ENCODE measurements at regions not wholly inside any gene's neighbourhood (a gene's known extent, or its start where the extent isn't known, plus 50 kb on each side); places are given as distances from the start of the nearest gene placed in this dataset.

DNA sequence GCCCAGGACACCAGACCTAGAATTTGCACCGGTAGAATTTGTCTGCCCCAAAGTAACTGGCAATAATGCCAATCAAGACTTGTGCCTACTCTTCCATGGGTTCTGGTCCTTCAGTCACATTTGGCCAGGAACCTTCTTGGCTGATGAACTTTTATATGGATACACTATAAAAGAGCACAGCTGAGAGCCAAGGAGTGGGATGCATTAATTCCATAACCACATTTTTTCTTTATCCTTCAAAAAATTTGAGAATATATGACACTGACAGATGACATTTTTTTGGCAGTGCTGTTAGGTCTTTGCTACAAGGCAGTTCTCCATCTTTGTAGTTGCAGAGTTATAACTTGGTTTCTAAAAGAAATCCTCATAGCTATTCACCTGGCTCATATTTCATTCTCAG lies 129.2 kb upstream of the HDAC9 start:
- DNase-seq: no peak

DNA sequence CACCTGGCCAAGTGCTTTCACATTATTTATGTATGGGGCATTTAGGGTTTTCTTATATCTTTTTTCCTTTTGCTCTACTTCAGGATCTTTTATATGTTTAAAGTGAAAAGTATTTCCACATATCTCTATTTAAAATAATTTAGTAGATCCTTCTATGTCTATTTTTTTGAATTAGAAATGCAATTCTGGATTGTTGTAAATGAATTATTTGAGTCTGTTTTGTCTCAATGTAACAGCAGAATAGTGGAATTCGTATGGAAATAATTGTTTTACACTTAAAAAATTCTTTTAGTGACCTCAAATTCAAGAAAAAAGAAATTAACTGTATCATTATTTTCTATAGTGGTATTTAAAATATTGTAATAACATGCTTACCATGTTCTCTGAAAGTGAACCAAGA lies 126.5 kb upstream of the HDAC9 start:
- DNase-seq: no peak

DNA sequence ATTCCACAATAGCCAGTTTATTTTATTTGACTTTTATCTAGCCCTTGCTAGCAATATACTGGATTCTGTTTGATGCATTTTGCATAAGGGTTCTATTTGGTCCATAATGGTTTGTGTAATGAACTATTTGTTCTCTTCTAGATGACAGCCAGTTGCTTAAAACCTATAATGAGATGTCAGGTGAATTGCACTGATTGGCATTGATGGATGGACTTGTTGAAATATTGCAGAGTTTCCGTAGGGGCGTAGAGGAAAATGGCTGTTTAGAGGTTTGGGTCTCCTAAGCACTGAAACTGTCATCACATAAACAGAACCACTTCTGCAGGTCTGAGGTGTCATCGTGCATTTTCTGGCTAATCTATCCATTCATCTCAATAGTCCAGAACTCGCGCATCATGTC lies 124.9 kb upstream of the HDAC9 start:
- no peak for DNase-seq

DNA sequence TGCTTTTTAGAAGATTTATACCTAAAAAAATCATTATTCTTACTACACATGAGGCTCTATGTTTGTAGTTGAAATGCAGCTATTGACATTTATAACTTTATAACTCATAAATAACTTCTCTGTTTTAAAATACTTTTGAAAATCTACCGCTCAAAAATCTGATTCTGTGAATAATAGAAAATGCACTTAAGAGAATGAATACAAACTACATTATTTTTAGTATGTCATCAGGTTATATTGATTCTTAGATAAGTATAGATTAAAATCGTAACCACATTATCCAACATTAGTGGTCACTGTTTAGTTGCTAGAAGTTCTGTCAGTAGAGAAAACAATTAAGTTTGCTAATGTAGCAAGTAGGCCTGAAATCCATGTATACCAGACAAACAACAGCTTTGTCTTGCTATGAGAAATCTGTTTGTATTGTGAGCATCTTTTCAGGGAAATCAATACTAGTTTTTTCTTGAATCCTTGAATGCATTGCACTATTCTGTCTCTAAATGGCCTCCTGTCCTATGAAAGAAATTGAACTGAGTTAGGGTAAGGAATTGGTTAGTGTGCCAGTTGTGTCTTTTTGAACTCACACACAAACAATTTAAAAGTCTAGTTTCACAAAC lies 116.5 kb upstream of the HDAC9 start:
- no peak for DNase-seq

DNA sequence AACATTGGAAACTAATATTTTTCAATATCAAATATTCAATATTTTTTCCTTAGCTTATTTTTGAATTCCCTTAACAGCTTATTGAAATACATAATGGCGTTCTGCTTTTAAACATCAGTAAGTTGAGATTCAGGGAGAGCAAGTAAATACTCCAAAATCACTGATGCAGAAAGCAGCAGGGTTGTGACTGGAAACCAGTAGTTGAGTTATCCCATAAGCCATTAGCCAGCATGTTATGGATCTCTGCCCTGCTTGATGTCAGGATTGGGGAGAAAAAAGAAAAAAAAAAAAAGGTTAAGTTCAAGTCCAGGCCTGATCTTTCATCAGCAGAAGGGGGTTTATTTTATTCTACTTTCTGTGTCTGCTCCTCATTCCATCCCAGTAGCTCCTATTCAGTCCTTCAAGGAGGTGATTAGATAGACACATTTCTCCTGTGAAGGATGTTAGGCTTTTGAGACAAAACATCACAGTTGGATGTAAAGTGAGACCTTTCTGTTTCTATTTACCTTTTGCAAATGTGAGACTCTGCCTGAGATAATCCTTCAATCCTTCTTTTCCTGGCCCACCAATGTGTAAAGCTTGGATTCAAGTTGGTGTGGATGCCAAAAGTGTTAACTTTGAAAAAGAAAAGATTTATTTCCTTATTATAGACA lies 110.9 kb upstream of the HDAC9 start:
- no peak for DNase-seq

DNA sequence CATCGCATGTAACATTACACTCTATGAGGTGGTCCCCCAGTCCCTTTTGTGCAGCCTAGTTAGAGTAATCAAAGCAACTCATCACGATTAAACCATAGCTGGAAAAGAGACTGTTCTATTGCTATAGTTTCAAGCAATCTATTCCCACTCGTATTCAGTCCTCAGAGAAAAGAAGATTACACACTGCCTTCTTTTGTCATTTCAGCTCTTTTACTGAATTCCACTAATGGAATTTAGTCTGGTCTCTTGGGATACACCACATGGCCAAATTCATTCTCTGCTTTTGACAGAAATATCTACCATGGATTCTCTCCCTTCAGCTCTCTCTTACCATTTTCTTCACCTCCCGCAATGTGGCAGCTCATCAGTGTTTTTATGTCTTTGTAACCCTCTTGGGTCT lies 108.9 kb upstream of the HDAC9 start:
- DNase-seq: no peak

DNA sequence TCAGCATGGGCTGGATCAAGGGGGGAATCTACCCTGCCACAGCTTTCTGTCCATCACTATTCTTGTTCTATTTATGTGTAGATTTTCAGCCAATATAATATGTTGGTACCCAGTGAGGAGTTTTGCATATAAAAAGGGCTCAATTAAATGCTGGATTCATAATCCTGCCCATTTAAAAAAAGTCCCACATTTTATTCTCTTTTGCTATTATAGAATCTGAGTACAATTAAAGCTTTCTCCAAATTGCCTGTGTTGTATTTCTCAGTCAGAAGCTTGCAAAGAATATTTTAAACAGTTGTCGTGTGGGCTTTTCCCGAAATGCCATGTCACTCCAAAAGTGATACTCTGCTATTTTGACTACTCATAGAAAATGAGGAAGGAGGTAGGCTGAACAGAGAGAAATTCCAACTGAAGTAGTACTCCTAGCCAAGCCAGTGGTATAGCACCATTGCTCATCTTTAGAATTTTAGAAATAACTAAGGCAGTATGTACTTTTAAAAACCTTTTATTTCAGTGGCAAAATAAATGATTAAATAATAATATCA lies 108.3 kb upstream of the HDAC9 start:
- DNase-seq: no peak

DNA sequence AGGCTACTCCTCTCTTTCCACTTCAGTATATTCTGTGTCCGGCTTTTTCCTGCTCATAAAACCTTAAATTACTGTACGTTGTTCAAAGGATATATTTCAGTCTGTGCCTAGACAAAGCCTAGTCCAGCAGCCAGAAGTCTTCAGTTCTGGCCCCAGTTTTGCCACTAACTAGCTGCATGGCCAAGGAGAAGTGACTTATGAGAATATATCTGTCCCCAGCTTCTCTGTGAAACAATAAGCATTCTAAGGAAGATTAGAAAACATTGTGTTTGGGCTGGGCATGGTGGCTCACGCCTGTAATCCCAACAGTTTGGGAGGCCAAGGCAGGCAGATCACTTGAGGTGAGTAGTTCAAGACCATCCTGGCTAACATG lies 105.0 kb upstream of the HDAC9 start:
- no peak for DNase-seq

DNA sequence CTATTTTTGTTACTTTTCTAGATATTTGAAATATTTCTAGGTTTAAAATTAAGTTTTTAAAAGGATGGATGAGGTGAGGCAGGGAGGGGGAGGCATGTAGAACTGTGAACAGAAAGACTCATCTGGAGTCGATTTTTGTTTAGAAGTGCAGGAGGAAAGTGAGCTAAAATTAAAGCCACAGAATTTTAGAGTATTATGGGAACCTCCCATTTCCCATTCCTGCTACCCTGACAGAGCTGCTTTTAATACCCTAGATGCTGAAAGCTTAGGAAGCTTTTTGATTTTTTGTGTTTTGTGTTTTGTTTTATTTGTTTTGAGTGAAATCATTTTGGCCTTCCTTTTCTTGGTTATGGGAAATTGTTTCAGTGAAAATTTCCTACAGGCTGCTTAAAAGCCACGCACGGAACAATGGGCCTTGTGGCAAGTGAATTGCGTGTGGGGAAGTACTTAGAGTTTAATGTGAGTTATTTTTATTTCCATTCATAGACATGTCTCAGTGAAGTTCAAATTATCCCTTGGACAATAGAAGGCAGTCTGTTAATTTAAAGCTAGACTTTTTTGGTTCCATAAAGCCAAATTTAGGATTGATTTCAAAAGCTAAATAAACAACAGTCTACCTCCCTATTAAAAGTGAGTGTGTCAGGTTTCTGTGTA lies 102.0 kb upstream of the HDAC9 start:
- no peak for DNase-seq

DNA sequence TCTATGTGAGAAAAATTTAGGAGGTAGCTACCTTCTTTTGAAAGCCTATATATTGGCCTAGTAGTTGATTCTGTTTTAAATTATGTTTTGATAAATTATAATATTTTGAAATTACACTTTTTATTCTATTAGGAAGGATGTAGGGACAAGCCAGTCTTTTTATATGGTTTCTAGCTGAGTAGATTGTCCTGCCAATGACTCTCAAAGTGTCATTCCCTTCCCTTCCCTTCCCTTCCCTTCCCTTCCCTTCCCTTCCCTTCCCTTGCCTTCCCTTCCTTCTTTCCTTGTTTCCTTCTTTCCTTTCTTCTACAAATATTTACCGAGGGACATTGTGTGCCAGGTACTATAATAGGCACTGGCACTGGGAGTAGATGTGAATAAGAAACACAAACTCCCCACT lies 99.7 kb upstream of the HDAC9 start:
- DNase-seq: no peak

DNA sequence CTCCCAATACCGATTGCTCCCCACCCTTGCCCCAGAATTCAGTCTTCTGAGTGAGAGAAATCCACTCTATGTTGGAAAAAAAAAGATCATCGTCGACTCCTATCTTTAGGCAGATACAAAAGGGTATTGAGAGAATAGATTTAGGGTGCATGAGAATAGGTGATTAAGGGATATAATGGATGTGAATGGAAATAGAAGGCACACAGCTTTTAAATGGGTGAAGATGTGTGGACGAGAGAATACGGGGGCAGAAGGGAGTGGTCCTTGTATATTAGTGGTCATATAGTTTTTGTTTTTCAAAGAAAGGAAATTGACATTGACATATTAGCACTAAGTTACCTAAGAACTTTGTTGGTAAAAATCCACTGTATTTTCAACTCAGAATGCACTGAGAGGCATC lies 98.6 kb upstream of the HDAC9 start:
- no peak for DNase-seq

DNA sequence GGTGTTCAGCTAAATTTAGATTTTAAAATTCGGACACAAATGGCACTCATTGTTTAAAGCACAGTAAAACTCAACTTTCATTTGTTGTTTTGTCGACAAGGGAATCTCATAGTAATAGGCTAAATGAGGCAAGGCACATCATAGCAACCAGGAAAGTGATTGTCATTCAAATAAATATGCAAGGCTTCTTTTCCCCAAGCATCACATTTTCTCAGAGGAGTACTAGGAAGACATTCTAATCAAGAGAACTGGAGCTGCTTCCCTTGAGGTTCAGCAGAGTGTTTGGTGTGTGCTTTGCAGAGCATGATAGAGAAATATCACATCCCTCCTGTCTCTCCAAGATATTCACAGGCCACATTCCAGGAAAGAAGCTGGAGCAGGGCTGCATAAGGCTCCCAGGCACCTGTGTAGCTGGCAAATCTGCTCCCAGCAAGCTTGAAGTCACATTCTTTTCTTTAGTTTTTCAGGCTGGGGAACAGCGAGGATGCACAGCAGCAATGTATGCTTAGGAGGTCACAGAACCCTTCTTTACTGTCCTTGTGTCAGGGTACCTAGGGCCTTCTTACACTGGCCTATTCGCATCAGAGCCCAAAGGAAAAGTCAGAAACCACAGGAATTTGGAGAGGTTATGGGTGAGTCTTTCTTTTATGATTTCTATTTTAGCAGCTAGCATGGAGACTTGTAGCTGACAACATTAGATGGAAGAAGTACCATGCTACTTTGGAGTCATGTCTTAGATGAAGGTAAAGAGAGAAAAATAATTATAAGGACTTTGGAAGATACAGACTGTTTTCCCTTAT lies 95.9 kb upstream of the HDAC9 start:
- no peak for DNase-seq

DNA sequence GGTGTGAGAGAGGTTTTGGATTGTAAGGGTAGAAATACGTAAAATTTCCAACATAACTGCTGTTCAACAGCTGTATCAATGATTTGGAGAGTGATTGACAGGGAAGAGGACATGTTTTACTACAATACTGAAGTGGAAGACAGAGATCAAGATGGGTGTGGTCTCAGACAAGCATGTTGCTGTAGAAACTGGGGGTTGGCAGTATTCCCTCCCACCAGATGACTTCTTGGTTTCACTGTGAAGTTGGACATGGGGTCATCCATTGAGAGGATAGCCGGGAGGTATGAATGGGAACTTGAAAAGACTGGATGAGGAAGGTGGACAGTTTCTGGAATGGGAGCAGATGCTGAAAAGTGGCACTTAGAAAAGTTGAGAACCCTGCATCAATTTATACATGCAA lies 95.3 kb upstream of the HDAC9 start:
- no peak for DNase-seq

DNA sequence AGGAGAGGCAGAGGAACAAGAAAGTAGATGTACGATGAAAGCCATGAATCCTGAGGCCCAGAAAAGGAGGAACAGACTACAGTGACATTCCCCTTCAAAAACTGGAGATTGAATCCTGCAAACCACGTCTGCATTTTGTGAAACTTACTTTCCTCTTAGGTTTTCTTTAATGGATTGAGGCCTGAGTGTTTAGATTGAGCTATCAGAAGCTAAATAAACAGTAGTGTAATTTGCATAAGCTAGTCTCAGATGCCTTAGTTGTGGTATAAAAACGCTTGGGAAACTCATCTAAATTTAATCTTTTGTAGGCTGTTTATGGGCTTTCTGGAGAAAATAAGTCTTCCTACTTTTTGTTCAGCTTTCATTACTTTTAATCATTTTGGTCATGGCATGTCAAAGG lies 94.8 kb upstream of the HDAC9 start:
- DNase-seq: no peak

DNA sequence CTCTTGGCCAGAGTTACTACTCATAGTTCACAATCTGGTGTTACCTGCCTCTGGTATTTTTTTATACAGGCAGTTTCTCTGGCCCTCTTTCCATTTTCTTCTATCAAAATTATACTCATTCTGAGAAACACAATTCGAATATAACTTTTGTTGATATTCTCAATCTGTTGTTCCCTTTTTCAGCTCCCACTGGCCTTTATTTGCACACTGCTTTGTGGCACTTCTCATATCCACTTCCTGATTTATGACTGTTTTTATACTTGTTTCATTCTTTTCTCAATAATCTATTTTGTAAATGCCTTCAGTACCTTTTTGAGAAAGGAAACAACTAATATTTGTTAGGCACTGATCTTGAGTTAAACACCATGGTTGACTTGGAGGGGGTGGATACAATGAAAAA lies 93.8 kb upstream of the HDAC9 start:
- no peak for DNase-seq

DNA sequence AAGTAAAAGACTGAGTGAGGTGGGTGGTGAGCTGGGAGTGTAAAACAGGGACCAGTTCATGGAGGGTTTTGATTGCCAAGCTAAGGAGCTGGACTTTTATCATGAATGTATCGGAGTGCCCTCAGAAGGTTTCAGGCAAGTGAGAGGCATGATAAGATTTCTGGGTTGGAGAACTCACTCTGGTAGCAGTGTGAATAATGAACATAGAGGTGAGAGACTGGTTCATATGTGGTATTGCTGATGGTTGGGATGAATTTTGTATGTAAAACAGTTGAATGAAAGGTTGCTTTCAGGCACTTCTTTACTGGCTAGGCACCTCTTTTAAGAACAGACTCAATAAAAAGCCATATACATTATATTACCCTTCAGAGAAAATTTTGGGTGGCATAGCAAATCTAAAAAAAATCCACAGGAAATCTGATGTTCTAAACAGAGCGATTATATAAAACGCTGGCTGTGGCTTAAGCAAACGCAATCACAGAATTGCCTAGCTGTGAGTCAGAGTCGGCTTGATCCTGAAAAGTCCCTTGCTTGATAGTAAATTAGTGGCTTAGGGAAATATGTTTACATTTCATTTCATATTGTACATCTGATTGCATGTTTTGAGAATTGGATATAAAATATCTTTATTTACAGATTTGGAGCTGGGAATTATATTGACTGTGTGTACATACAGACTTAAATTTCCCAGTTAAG lies 92.9 kb upstream of the HDAC9 start:
- DNase-seq: no peak

DNA sequence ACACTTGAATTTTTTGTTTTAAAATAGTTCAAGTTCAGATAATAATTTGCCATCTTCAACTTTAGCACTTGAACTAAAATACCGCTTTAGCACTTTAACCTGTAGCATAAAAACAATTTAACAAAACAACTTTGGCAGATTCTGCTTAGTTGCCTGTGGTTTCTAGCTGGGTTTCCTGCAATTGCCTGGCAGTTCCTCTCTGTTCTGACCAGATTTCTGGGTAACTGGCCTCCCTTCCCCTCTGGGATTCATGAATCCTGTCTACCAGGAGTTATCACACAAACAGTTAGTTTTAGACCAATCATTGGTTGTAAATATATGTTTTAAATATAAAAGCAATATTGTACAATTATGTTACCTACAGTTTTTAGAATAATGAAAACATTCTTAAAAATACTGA lies 89.8 kb upstream of the HDAC9 start:
- DNase-seq: no peak

DNA sequence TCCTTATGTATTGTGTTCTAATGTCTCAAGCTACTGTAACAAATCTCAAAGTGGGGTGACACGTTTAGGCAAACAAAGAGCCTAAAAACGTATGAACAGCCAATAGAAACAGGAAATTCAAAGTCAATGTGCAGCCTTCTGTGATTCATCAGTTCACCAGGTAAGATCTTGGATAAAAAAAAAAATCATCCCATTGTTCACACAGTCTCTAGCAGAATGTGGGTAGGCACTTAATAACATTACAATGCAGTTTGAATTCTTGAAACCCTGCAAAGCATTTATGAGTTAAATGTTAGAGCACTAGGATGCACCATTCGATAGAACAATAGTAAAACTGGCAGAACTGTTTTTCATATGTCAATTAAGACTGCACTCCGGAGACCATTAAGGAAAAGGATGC lies 88.2 kb upstream of the HDAC9 start:
- DNase-seq: no peak

DNA sequence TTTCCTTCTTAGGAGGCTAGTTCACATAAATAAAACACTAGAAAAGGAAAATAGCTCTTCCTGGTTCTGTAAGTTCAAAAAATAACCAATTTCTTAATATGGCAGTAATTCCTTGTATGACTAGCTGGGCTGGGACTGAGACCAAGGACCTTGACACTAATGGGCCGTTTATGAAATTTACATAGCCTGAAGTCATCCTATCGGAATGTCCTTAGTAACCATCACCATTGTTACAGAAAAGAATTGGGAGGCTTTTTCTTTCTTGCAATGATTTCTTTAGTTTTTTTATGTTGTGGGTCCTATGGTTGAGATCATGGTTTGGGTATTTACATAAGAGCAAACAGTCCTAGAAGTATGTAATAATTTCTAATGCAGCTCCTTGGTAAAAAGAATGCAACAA lies 87.1 kb upstream of the HDAC9 start:
- no peak for DNase-seq

DNA sequence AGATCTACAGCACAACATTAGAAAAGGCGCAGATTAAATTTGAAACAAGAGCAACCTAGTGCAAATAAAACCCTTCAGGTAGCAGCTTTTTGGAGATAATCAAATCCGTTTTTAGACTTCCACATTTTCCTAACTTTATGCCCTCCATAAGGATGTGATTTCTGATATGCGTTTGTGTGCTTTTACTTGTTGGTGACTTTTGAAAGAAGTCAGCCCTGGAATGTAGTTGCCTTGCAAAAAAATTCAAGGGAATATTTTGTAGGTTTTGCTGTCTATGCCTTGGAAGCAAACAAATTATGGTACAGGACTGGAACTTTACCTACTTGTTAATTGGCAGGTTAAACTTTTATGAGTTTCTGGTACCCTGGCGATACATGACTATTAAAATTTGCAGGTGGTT lies 86.7 kb upstream of the HDAC9 start:
- DNase-seq: no peak

DNA sequence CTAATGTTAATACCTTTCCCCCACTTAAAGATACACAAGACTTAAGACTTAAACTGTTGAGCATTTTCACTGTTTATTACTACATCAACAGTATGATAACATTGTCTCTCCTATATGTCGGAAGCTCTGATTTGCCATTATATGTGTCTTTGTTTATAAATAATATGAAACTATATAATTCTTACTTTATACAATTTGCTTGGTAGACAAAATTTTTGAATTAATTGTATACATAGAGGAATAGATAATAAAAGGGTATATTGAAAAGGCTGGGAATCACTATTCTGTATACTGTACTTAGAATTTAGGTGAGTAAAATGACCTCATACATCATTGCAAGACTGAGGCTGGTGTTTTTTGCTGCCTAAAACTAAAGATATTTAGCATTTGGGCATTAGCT lies 82.1 kb upstream of the HDAC9 start:
- DNase-seq: no peak

DNA sequence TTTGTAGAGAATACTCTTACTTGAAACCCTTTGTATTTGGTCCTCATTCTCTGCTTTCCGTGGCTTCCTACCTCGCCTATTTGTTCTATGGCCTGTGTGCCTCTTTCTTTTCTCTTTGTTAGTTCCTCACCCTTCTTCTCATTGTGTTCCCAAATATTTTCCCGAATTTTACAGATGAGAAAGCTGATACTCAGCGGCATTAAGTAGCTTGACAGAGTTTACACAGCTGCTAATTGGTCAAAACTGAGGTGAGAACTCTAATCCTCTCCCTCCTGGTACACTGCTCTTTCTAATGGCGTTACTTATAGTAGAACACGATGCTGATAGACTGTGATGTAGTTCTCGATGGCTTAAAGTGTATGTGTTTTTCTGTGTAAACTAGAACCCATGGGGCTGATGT lies 80.7 kb upstream of the HDAC9 start:
- no peak for DNase-seq

DNA sequence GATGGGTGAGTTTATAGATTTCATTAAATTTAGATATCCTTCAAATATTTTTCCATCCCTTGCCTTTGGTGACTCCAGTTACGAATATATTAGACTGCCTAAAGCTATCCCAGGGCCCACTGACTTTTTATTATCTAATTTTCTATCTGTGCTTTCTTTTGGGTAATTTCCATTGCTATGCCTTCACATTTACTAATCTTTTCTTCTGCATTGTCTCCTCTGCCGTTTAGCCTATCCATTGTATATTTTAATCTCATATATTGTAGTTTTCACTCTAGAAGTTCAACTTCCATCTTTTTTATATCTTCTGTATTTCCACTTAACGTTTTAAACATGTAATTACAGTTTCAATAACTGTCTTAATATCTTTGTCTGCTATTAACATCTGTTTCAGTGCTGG lies 78.6 kb upstream of the HDAC9 start:
- no peak for DNase-seq
